Stimulated activated CD8-positive, alpha-beta memory T cell treated with anti-CD3 and anti-CD28 coated beads, Interleukin-12 subunit alpha, Interleukin-12 subunit beta, amount 100 ng/mL, for 24 hours (primary cell): ENCODE measurements at regions not wholly inside any gene's neighbourhood (a gene's known extent, or its start where the extent isn't known, plus 50 kb on each side); places are given as distances from the start of the nearest gene placed in this dataset.

ENCODE experiments used
- DNase-seq: peaks from one replicate; pipeline ENCODE4 v3.0.0-alpha.2; 2020; ENCODE audit errors: extremely low read depth

- no peak for DNase-seq
Measured at GRCh38 chr1:36743286-36744005, 260.7 kb upstream of the CSF3R start.

- no peak for DNase-seq
Measured at GRCh38 chr1:36741066-36741465, 258.4 kb upstream of the CSF3R start.

- DNase-seq, result no peak
Measured at GRCh38 chr1:36740446-36740845, 257.7 kb upstream of the CSF3R start.

- DNase-seq, result no peak
Measured at GRCh38 chr1:36739703-36740289, 257.1 kb upstream of the CSF3R start.

- no peak for DNase-seq
Measured at GRCh38 chr1:36738245-36738644, 255.5 kb upstream of the CSF3R start.

- no peak for DNase-seq
Measured at GRCh38 chr1:36737767-36738166, 255.1 kb upstream of the CSF3R start.

GRCh38 chr1:36737038-36737555 lies 254.4 kb upstream of the CSF3R start:
- DNase-seq, result no peak

GRCh38 chr1:36735939-36736730 lies 253.4 kb upstream of the CSF3R start:
- no peak for DNase-seq

- DNase-seq, result no peak
Measured at GRCh38 chr1:36735436-36735835, 252.7 kb upstream of the CSF3R start.

GRCh38 chr1:36734356-36734755 lies 251.6 kb upstream of the CSF3R start:
- no peak for DNase-seq

GRCh38 chr1:36733748-36734147 lies 251.0 kb upstream of the CSF3R start:
- DNase-seq, result no peak

- DNase-seq, result no peak
Measured at GRCh38 chr1:36732015-36732356, 249.3 kb upstream of the CSF3R start.

- no peak for DNase-seq
Measured at GRCh38 chr1:36731226-36732014, 248.7 kb upstream of the CSF3R start.

- DNase-seq, result no peak
Measured at GRCh38 chr1:36730599-36730998, 247.9 kb upstream of the CSF3R start.

GRCh38 chr1:36729716-36730510 lies 247.2 kb upstream of the CSF3R start:
- DNase-seq, result no peak

- no peak for DNase-seq
Measured at GRCh38 chr1:36729289-36729688, 246.6 kb upstream of the CSF3R start.

- DNase-seq, result no peak
Measured at GRCh38 chr1:36728846-36729245, 246.1 kb upstream of the CSF3R start.

GRCh38 chr1:36728051-36728450 lies 245.3 kb upstream of the CSF3R start:
- no peak for DNase-seq

GRCh38 chr1:36725151-36725550 lies 242.4 kb upstream of the CSF3R start:
- no peak for DNase-seq

- DNase-seq, result no peak
Measured at GRCh38 chr1:36723813-36724212, 241.1 kb upstream of the CSF3R start.

GRCh38 chr1:36722871-36723270 lies 240.2 kb upstream of the CSF3R start:
- DNase-seq, result no peak
